Adrenal gland (tissue), 5 donors: ENCODE measurements at regions not wholly inside any gene's neighbourhood (a gene's known extent, or its start where the extent isn't known, plus 50 kb on each side); places are given as distances from the start of the nearest gene placed in this dataset.

ENCODE experiments used
- POLR2A ChIP-seq, 2 donors: fragments of 450-650 bp; IDR thresholded peaks; one replicate each; pipeline ENCODE4 v1.6.1; 2017; ENCODE audit warnings: antibody characterized with exemption in 2 of 2, mild to moderate bottlenecking in 2 of 2, moderate library complexity in 1 of 2
- TF ChIP-seq, protein P1 (sequence below), 6 experiments: fragments of 450-650 bp in 4 of 6; fragments of 200-600 bp in 2 of 6; sonication (generic) in 1 of 6; IDR thresholded peaks; 1 replicate in 5 of 6; 2 replicates in 1 of 6; pipeline versions ENCODE4 v1.5.1 to v1.8.0; 2016 to 2021; ENCODE audit warnings: antibody characterized with exemption in 6 of 6, mild to moderate bottlenecking in 2 of 6, moderate library complexity in 1 of 6
- donor health status: DM: no; HTN: no; CAD: no.

DNA sequence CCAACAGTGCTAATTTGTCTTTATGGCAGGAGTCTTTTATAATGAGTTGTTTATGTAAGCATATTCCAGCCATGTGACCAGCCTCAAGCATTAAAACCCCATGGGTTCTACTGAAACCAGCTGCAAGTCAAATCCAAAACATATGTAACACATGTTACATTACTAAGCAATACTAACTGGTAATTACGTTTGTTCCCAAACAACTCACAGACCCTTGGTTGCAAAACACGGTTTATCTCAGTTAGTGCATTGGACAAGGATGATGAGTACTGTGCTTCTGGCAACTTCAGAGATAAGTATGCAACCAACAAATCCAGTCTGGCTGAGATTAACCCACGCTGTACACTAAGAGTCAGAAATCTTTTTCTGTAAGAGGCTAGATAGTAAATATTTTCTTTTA lies 110.1 kb upstream of the FAR2 start:
- TF ChIP-seq POLR2A (IDR thresholded peaks at IDR 0.05) = no peak
- TF ChIP-seq, protein P1, sequence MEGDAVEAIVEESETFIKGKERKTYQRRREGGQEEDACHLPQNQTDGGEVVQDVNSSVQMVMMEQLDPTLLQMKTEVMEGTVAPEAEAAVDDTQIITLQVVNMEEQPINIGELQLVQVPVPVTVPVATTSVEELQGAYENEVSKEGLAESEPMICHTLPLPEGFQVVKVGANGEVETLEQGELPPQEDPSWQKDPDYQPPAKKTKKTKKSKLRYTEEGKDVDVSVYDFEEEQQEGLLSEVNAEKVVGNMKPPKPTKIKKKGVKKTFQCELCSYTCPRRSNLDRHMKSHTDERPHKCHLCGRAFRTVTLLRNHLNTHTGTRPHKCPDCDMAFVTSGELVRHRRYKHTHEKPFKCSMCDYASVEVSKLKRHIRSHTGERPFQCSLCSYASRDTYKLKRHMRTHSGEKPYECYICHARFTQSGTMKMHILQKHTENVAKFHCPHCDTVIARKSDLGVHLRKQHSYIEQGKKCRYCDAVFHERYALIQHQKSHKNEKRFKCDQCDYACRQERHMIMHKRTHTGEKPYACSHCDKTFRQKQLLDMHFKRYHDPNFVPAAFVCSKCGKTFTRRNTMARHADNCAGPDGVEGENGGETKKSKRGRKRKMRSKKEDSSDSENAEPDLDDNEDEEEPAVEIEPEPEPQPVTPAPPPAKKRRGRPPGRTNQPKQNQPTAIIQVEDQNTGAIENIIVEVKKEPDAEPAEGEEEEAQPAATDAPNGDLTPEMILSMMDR (IDR thresholded peaks at IDR 0.05) = no peak
